ENCODE measurements at regions not wholly inside any gene's neighbourhood (a gene's known extent, or its start where the extent isn't known, plus 50 kb on each side); places are given as distances from the start of the nearest gene placed in this dataset.

DNA sequence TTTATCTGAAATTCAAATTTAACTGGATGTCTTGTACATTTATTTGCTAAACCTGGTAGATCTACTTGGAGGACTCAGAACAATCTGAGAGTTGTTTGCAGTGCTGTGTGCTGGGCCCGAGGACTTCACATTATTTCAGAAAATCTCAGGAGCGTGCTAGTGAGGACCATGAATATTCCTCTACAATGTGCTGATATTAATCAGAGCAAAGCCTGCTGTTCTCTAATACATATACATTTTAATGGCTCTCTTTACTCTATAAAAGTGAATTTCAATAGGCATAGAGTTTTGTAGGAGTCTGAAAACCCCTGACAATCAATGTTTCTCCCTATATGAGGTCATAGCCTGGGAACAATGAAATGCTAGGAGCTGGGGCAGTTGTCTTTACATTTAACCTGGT, 144.3 kb downstream of the NEDD1 start:
- intact Hi-C loops (cut with micrococcal nuclease; ENCODE audit: unreplicated experiment), result no loop called here
- no TSS peak for BruUV-seq (replicated peaks)
- Histone ChIP-seq H3F3A (ENCODE audit: insufficient read depth, low read depth) (no peaks in the 10 kb centered on the region), H3K4me2 (no peak overlapping the region), H3K27ac (no peak overlapping the region), H3K9me2 (ENCODE audit: insufficient read depth) (no peaks in the 10 kb centered on the region), H3K4me1 (replicated peaks; ENCODE audit: insufficient read depth) (no peaks in the 10 kb centered on the region), H3K27me3 (ENCODE audit: insufficient read depth, low read depth) (no peaks in the 10 kb centered on the region), H3K9me3 (ENCODE audit: insufficient read depth, low read depth) (no peaks in the 10 kb centered on the region), H2AFZ (no peak overlapping the region), H4K20me1 (ENCODE audit: insufficient read depth) (no peaks in the 10 kb centered on the region), H3K4me3 (no peak overlapping the region), H3K36me3 (ENCODE audit: low read depth) (no peaks in the 10 kb centered on the region), H3K79me2 (ENCODE audit: low read depth) (no peaks in the 10 kb centered on the region)
- ChIA-PET CTCF (no interaction called here), POLR2A (ENCODE audit: unreplicated experiment) (no interaction called here)
- DNase-seq, result no peak
- TF ChIP-seq, protein P1, sequence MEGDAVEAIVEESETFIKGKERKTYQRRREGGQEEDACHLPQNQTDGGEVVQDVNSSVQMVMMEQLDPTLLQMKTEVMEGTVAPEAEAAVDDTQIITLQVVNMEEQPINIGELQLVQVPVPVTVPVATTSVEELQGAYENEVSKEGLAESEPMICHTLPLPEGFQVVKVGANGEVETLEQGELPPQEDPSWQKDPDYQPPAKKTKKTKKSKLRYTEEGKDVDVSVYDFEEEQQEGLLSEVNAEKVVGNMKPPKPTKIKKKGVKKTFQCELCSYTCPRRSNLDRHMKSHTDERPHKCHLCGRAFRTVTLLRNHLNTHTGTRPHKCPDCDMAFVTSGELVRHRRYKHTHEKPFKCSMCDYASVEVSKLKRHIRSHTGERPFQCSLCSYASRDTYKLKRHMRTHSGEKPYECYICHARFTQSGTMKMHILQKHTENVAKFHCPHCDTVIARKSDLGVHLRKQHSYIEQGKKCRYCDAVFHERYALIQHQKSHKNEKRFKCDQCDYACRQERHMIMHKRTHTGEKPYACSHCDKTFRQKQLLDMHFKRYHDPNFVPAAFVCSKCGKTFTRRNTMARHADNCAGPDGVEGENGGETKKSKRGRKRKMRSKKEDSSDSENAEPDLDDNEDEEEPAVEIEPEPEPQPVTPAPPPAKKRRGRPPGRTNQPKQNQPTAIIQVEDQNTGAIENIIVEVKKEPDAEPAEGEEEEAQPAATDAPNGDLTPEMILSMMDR (conservative IDR thresholded peaks at IDR 0.05), result no peak
- no peak for TF ChIP-seq EZH2 (IDR thresholded peaks at IDR 0.05; ENCODE audit: low read depth)

DNA sequence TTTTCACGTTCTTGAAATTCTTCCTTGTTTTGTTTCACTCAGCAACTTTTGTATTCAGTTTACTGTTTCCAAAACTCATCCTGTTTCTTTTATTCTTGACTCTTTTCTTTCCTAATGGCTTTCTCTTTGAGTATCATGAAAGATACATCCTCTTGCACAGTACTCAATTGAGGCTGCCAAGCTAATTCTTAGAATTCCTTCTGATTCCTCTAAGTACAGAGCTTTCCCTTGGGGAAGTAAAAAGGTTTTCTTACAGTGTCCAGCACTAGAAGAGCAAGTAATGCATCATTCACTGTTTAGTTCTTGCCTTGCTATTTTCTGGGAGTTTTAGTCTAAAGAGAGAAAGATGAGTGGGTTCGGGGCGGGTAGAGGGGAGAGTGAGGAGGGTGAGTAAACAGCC, 154.1 kb downstream of the NEDD1 start:
- TF ChIP-seq, protein P1 (conservative IDR thresholded peaks at IDR 0.05), result no peak
- no peak for TF ChIP-seq EZH2 (IDR thresholded peaks at IDR 0.05; ENCODE audit: low read depth)
- no peak for DNase-seq
- Histone ChIP-seq H3K4me1 (replicated peaks; ENCODE audit: insufficient read depth) (no peaks in the 10 kb centered on the region), H4K20me1 (ENCODE audit: insufficient read depth) (no peaks in the 10 kb centered on the region), H3K9me3 (ENCODE audit: insufficient read depth, low read depth) (no peaks in the 10 kb centered on the region), H3F3A (ENCODE audit: insufficient read depth, low read depth) (no peaks in the 10 kb centered on the region), H3K4me3 (no peak overlapping the region), H3K27me3 (ENCODE audit: insufficient read depth, low read depth) (no peaks in the 10 kb centered on the region), H3K9me2 (ENCODE audit: insufficient read depth) (no peaks in the 10 kb centered on the region), H3K79me2 (ENCODE audit: low read depth) (no peaks in the 10 kb centered on the region), H3K4me2 (no peak overlapping the region), H3K27ac (no peak overlapping the region), H2AFZ (no peak overlapping the region), H3K36me3 (ENCODE audit: low read depth) (no peaks in the 10 kb centered on the region)
- intact Hi-C loops (cut with micrococcal nuclease; ENCODE audit: unreplicated experiment), result no loop called here
- POLR2A ChIA-PET (ENCODE audit: unreplicated experiment), result interaction anchor here (0.5 kb wide), 1 partner anchor 35 kb away, joined by 4 read pairs; no protein-coding TSS in a partner anchor
- CTCF ChIA-PET, result no interaction called here
- BruUV-seq (replicated peaks), result no TSS peak

GRCh38 chr12:97063292-97063935, 156.4 kb downstream of the NEDD1 start:
- Histone ChIP-seq H3K79me2 (ENCODE audit: low read depth) (no peaks in the 10 kb centered on the region), H2AFZ (no peak overlapping the region), H3F3A (ENCODE audit: insufficient read depth, low read depth) (no peaks in the 10 kb centered on the region), H3K4me2 (no peak overlapping the region), H3K27me3 (ENCODE audit: insufficient read depth, low read depth) (no peaks in the 10 kb centered on the region), H3K36me3 (ENCODE audit: low read depth) (no peaks in the 10 kb centered on the region), H3K9me2 (ENCODE audit: insufficient read depth) (no peaks in the 10 kb centered on the region), H3K27ac (no peak overlapping the region), H4K20me1 (ENCODE audit: insufficient read depth) (no peaks in the 10 kb centered on the region), H3K9me3 (ENCODE audit: insufficient read depth, low read depth) (no peaks in the 10 kb centered on the region), H3K4me1 (replicated peaks; ENCODE audit: insufficient read depth) (no peaks in the 10 kb centered on the region), H3K4me3 (no peak overlapping the region)
- TF ChIP-seq EZH2 (IDR thresholded peaks at IDR 0.05; ENCODE audit: low read depth), result no peak
- TF ChIP-seq, protein P1 (conservative IDR thresholded peaks at IDR 0.05), result no peak
- no peak for DNase-seq
- BruUV-seq (replicated peaks), result no TSS peak
- intact Hi-C loops (cut with micrococcal nuclease; ENCODE audit: unreplicated experiment), result no loop called here
- POLR2A ChIA-PET (ENCODE audit: unreplicated experiment), result no interaction called here
- CTCF ChIA-PET, result no interaction called here
